ENCODE measurements at regions not wholly inside any gene's neighbourhood (a gene's known extent, or its start where the extent isn't known, plus 50 kb on each side); places are given as distances from the start of the nearest gene placed in this dataset.
"Not testable (repeated sequence)": the region's sequence is repeated elsewhere in the genome, so short reads cannot be mapped to it uniquely, and the experiment has no call there.

DNA sequence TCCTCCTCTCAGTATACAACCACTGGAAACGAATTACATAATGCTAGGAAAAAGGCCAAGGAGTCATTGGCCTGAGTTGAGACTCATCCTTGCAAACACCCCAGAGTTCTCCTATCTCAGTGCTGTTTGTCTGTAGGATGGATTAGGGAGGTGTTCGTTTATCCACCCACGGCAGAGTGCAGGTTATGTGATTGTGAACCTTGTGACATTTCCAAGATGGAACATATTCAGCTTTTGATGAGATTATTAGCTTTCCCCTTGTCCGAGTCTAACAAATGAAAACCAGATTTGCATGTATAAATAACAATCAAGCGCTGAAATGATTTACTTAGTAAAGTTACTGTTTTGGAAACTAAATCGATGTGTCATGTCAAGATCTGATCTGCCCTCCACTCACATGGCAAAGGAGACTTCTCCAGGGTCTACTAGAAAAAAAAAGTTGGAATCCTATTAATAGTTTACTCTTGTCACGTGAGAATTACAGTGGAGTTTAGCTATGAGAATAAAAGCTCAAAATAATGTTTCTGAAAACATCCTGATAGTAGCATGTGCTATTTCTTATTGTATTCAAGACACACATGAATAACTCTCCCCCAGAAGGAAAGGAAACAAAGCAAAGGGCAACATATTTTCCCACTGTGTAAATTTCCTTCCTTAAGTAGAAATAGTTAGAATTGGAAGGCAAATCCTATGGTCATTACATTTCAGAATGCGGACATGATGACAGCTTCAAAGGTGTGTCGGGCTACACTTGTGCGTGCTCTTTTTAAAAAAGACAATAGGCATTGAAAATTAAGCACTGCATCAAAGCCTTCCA, 600.4 kb downstream of the EBF1 start:
- TF ChIP-seq CTCF (IDR thresholded peaks at IDR 0.05; ENCODE audit: low read depth, low read length, missing control alignments), result no peak
- H3K4me3 ChIP-seq (ENCODE audit: low read depth, low read length), result no peak overlapping the region
- no peak for DNase-seq (ENCODE audit: low read depth)

- TF ChIP-seq CTCF (IDR thresholded peaks at IDR 0.05; ENCODE audit: low read depth, low read length, missing control alignments), result no peak
- no peak overlapping the region for H3K4me3 ChIP-seq (ENCODE audit: low read depth, low read length)
- no peak for DNase-seq (ENCODE audit: low read depth)
These were observed 603.1 kb downstream of the EBF1 start for GRCh38 chr5:158496624-158497023.

DNA sequence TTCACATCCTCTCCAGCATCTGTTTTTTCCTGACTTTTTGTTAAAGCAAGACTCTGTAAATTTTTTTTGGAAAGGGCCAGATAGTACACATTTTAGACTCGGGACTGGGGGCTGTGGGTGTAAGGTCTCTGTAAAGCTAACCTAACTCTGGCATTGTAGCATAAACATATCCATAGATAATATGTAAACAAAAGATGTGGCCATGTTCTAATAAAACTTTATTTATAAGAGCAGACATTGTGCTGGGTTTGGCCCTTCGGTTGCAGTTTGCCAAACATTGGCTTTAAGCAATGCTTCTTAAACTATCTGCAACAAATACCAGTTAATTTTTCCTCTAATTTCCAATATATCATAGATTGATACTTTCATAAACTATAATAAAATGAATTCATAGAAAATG, 605.2 kb downstream of the EBF1 start:
- no peak for DNase-seq (ENCODE audit: low read depth)
- TF ChIP-seq CTCF (IDR thresholded peaks at IDR 0.05; ENCODE audit: low read depth, low read length, missing control alignments), result no peak
- no peak overlapping the region for H3K4me3 ChIP-seq (ENCODE audit: low read depth, low read length)

DNA sequence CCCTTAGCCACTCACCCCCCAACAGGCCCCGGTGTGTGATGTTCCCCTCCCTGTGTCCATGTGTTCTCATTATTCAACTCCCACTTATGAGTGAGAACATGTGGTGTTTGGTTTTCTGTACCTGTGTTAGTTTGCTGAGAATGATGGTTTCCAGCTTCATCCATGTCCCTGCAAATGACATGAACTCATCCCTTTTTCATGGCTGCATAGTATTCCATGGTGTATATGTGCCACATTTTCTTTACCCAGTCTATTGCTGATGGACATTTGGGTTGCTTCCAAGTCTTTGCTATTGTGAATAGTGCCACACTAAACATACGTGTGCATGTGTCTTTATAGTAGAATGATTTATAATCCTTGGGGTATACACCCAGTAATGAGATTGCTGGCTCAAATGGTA, 605.7 kb downstream of the EBF1 start:
- H3K4me3 ChIP-seq (ENCODE audit: low read depth, low read length); DNase-seq (ENCODE audit: low read depth): not testable (repeated sequence)

GRCh38 chr5:158492841-158493242, 606.9 kb downstream of the EBF1 start:
- TF ChIP-seq CTCF (IDR thresholded peaks at IDR 0.05; ENCODE audit: low read depth, low read length, missing control alignments), result no peak
- H3K4me3 ChIP-seq (ENCODE audit: low read depth, low read length), result no peak overlapping the region
- no peak for DNase-seq (ENCODE audit: low read depth)

GRCh38 chr5:158492136-158492535, 607.6 kb downstream of the EBF1 start:
- H3K4me3 ChIP-seq (ENCODE audit: low read depth, low read length), result no peak overlapping the region
- TF ChIP-seq CTCF (IDR thresholded peaks at IDR 0.05; ENCODE audit: low read depth, low read length, missing control alignments), result no peak
- no peak for DNase-seq (ENCODE audit: low read depth)

DNA sequence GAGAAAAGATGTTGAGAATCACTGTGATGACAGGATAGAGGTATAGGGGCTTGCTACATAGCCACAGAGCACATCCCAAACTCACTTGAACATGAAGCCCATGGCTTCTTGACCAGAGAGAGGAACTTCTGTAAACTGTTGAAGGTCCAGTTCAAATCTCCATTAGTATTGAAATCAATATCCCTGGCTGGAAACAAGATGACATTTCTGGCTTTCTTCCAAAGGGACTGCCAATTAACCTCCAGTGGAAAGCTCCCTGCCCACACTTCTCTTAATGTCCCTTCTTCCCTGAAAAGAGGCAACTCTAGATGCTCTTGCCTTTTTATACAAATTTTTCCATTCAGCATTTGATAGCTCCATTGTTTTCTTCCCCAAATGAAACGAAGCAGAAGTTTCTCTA, 612.1 kb downstream of the EBF1 start:
- TF ChIP-seq CTCF (IDR thresholded peaks at IDR 0.05; ENCODE audit: low read depth, low read length, missing control alignments), result no peak
- no peak overlapping the region for H3K4me3 ChIP-seq (ENCODE audit: low read depth, low read length)
- no peak for DNase-seq (ENCODE audit: low read depth)

Data from GM12864 (cell line).